Breast epithelium (tissue), 3 donors: ENCODE measurements at regions not wholly inside any gene's neighbourhood (a gene's known extent, or its start where the extent isn't known, plus 50 kb on each side); places are given as distances from the start of the nearest gene placed in this dataset.

Source experiments
- POLR2A ChIP-seq: fragments of 450-650 bp; IDR thresholded peaks from one replicate; pipeline ENCODE4 v1.6.1; 2016; ENCODE audit warnings: antibody characterized with exemption, mild to moderate bottlenecking, moderate library complexity
- POLR2AphosphoS5 ChIP-seq, 3 donors: sonication (generic); formaldehyde crosslinking; IDR thresholded peaks; one replicate each; pipeline ENCODE4 v1.6.1; 2017; ENCODE audit warnings: antibody characterized with exemption in 3 of 3
- TF ChIP-seq, protein P1 (sequence below), 3 donors: fragments of 450-650 bp; IDR thresholded peaks; one replicate each; pipeline ENCODE4 v1.5.1; 2016 to 2017; ENCODE audit warnings: antibody characterized with exemption in 3 of 3, mild to moderate bottlenecking in 3 of 3, moderate library complexity in 3 of 3

DNA sequence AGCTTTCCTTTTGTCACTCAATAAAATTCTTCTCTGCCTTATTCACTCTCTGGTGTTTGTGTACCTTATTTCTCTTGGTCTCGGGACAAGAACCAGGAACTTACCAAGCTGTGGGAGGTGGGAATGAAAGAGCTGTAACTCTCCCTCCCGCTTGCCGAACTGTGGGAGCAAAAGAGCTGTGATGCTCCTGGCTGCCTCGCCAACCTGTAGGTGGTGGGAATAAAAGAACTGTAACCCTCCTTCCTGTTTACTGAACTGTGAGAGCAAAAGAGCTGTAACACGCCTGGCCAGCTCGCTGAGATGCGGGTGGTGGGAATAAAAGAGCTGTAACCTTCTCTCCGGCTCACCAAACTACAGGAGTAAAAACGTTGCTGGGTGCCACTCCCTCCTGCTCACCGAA, 314.1 kb upstream of the LRIG3 start:
- TF ChIP-seq, protein P1, sequence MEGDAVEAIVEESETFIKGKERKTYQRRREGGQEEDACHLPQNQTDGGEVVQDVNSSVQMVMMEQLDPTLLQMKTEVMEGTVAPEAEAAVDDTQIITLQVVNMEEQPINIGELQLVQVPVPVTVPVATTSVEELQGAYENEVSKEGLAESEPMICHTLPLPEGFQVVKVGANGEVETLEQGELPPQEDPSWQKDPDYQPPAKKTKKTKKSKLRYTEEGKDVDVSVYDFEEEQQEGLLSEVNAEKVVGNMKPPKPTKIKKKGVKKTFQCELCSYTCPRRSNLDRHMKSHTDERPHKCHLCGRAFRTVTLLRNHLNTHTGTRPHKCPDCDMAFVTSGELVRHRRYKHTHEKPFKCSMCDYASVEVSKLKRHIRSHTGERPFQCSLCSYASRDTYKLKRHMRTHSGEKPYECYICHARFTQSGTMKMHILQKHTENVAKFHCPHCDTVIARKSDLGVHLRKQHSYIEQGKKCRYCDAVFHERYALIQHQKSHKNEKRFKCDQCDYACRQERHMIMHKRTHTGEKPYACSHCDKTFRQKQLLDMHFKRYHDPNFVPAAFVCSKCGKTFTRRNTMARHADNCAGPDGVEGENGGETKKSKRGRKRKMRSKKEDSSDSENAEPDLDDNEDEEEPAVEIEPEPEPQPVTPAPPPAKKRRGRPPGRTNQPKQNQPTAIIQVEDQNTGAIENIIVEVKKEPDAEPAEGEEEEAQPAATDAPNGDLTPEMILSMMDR (IDR thresholded peaks at IDR 0.05): no peak
- no peak for TF ChIP-seq POLR2AphosphoS5 (IDR thresholded peaks at IDR 0.05)
- TF ChIP-seq POLR2A: no peak
